ENCODE measurements at regions not wholly inside any gene's neighbourhood (a gene's known extent, or its start where the extent isn't known, plus 50 kb on each side); places are given as distances from the start of the nearest gene placed in this dataset.

- TF ChIP-seq POLR2AphosphoS5 (IDR thresholded peaks at IDR 0.05; ENCODE audit: low read depth, low read length) (no peak), CTCF (IDR thresholded peaks at IDR 0.05) (no peak), REST (IDR thresholded peaks at IDR 0.05; ENCODE audit: insufficient read depth in 1 of 2, low read depth in 2 of 2, low read length in 1 of 2) (no peak), TCF7L2 (IDR thresholded peaks at IDR 0.05; ENCODE audit: low read depth, low read length) (no peak), SIN3A (IDR thresholded peaks at IDR 0.05; ENCODE audit: borderline replicate concordance, insufficient read depth, low read depth, low read length) (no peak)
Measured at GRCh38 chr9:24625097-24625496, 79.4 kb upstream of the IZUMO3 start.
